DND-41 (cell line): ENCODE measurements at regions not wholly inside any gene's neighbourhood (a gene's known extent, or its start where the extent isn't known, plus 50 kb on each side); places are given as distances from the start of the nearest gene placed in this dataset.

Source experiments
- ATAC-seq: fragments of 200-7000 bp; cut with Tn5 transposase; 3 replicates; pipeline ENCODE4 v1.9.1; 2021; ENCODE audit warnings: low read depth; ENCODE audit not compliant: insufficient read depth
- DNase-seq: peaks from one replicate; pipeline ENCODE4 v3.0.0-alpha.2; 2020
- H2AFZ ChIP-seq: 2 replicates; pipeline ENCODE4 v1.6.0; 2012; ENCODE audit warnings: low read depth, low read length
- H3K27ac ChIP-seq: 2 replicates; pipeline ENCODE4 v1.5.1; 2012; ENCODE audit warnings: low read length, inconsistent platforms
- H3K27me3 ChIP-seq: fragments of 200-600 bp; sonication (generic); 2 replicates; pipeline ENCODE4 v1.6.0; 2012; ENCODE audit warnings: low read length, mild to moderate bottlenecking, inconsistent platforms; ENCODE audit not compliant: insufficient read depth, poor library complexity
- H3K36me3 ChIP-seq: 2 replicates; pipeline ENCODE4 v1.5.1; 2012; ENCODE audit warnings: low read length, inconsistent platforms; ENCODE audit not compliant: insufficient read depth
- H3K4me1 ChIP-seq: 2 replicates; pipeline ENCODE4 v1.5.1; 2012; ENCODE audit warnings: mild to moderate bottlenecking, low read length; ENCODE audit not compliant: insufficient read depth
- H3K4me2 ChIP-seq: 2 replicates; pipeline ENCODE4 v1.6.0; 2012; ENCODE audit warnings: mild to moderate bottlenecking, moderate library complexity, low read length, inconsistent platforms; ENCODE audit not compliant: insufficient read depth
- H3K4me3 ChIP-seq, 2 experiments: fragments of 200-600 bp in 1 of 2; shearing (Covaris generic) in 1 of 2; 2 replicates each; pipeline ENCODE4 v1.5.1; 2012 to 2016; ENCODE audit warnings: inconsistent platforms in 2 of 2, low read length in 2 of 2, mild to moderate bottlenecking in 2 of 2, low read depth in 1 of 2, moderate library complexity in 1 of 2
- H3K79me2 ChIP-seq: 2 replicates; pipeline ENCODE4 v1.6.0; 2012; ENCODE audit warnings: low read length, inconsistent platforms; ENCODE audit not compliant: insufficient read depth
- H3K9ac ChIP-seq: 2 replicates; pipeline ENCODE4 v1.6.0; 2012; ENCODE audit warnings: low read depth, mild to moderate bottlenecking, inconsistent platforms, low read length, moderate library complexity
- H3K9me3 ChIP-seq: 2 replicates; pipeline ENCODE4 v1.5.1; 2012; ENCODE audit warnings: low read length, moderate library complexity, mild to moderate bottlenecking, inconsistent platforms; ENCODE audit not compliant: insufficient read depth, severe bottlenecking
- H4K20me1 ChIP-seq: 2 replicates; pipeline ENCODE4 v1.6.0; 2012; ENCODE audit warnings: low read length; ENCODE audit not compliant: insufficient read depth
- CTCF ChIP-seq: IDR thresholded peaks from 2 replicates; pipeline ENCODE4 v1.5.1; 2012; ENCODE audit warnings: borderline replicate concordance, low read length, moderate library complexity, mild to moderate bottlenecking; ENCODE audit not compliant: poor library complexity, severe bottlenecking; ENCODE audit errors: extremely low read depth
- EZH2 ChIP-seq: IDR thresholded peaks from 3 replicates; pipeline ENCODE4 v1.6.1; 2012; ENCODE audit warnings: borderline replicate concordance, low read depth, mild to moderate bottlenecking, moderate library complexity, low read length, inconsistent platforms; ENCODE audit not compliant: severe bottlenecking

GRCh38 chr18:11249391-11249790 is 100.0 kb upstream of the PIEZO2 start:
- H3K4me3 ChIP-seq, result no peak overlapping the region
- H3K4me1 ChIP-seq, result no peaks in the 10 kb centered on the region
- no peak overlapping the region for H3K4me2 ChIP-seq
- no peak overlapping the region for H2AFZ ChIP-seq
- H3K9ac ChIP-seq, result no peak overlapping the region
- DNase-seq (no peak), ATAC-seq (no peak)
- H3K9me3 ChIP-seq, result no peaks in the 10 kb centered on the region
- H4K20me1 ChIP-seq, result no peaks in the 10 kb centered on the region
- no peak overlapping the region for H3K27ac ChIP-seq
- TF ChIP-seq EZH2 (no peak), CTCF (no peak)
- no peaks in the 10 kb centered on the region for H3K27me3 ChIP-seq
- H3K36me3 ChIP-seq, result no peaks in the 10 kb centered on the region
- H3K79me2 ChIP-seq, result no peaks in the 10 kb centered on the region

GRCh38 chr18:11247381-11247970 is 98.1 kb upstream of the PIEZO2 start:
- no peak overlapping the region for H3K4me3 ChIP-seq
- no peak overlapping the region for H2AFZ ChIP-seq
- no peaks in the 10 kb centered on the region for H4K20me1 ChIP-seq
- no peak for TF ChIP-seq CTCF
- TF ChIP-seq EZH2, result no peak
- no peak overlapping the region for H3K27ac ChIP-seq
- H3K79me2 ChIP-seq, result no peaks in the 10 kb centered on the region
- H3K27me3 ChIP-seq, result no peaks in the 10 kb centered on the region
- ATAC-seq, result no peak
- no peaks in the 10 kb centered on the region for H3K36me3 ChIP-seq
- H3K9ac ChIP-seq, result no peak overlapping the region
- no peaks in the 10 kb centered on the region for H3K4me1 ChIP-seq
- DNase-seq, result no peak
- H3K9me3 ChIP-seq, result no peaks in the 10 kb centered on the region
- no peak overlapping the region for H3K4me2 ChIP-seq

GRCh38 chr18:11246495-11247300 is 97.3 kb upstream of the PIEZO2 start:
- Histone ChIP-seq H3K36me3 (no peaks in the 10 kb centered on the region), H3K4me2 (no peak overlapping the region), H3K27me3 (no peaks in the 10 kb centered on the region), H3K27ac (no peak overlapping the region), H3K9ac (no peak overlapping the region), H3K9me3 (no peaks in the 10 kb centered on the region), H2AFZ (no peak overlapping the region), H3K4me3 (no peak overlapping the region), H3K79me2 (no peaks in the 10 kb centered on the region), H4K20me1 (no peaks in the 10 kb centered on the region), H3K4me1 (no peaks in the 10 kb centered on the region)
- TF ChIP-seq EZH2 (no peak), CTCF (no peak)
- ATAC-seq (no peak), DNase-seq (no peak)
